22Rv1 (cell line): ENCODE measurements at regions not wholly inside any gene's neighbourhood (a gene's known extent, or its start where the extent isn't known, plus 50 kb on each side); places are given as distances from the start of the nearest gene placed in this dataset.

Experiments
- CTCF ChIP-seq: fragments of 450-650 bp; IDR thresholded peaks from 2 replicates; pipeline ENCODE4 v1.5.1; 2017; ENCODE audit warnings: mild to moderate bottlenecking
- ZFX ChIP-seq: fragments of 450-650 bp; IDR thresholded peaks from 2 replicates; pipeline ENCODE4 v1.6.1; 2017; ENCODE audit warnings: antibody characterized with exemption, borderline replicate concordance

DNA sequence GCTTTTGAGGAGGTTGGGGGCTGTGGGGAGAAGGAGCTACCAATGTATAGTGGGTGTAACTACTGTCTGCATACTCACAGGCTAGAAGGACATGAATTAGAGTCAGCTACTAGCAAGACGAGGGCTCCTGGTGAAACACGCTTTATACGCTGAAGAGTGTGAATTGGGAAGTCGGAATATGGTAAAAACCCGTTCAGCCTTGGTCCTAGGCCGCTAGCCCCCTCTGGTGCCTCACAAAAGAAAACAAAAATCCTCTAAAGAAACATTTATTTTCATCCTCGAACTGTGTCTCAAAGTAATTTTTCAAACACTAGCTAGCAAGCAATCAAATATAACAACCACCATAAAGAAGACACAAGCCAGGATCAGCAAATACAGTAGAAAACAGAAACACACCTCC is 338.1 kb upstream of the SEMA3C start:
- TF ChIP-seq CTCF: no peak; the same call in 1 of the 2 replicates
- TF ChIP-seq ZFX: no peak
